Gastrocnemius medialis (tissue), 4 donors: ENCODE measurements at regions not wholly inside any gene's neighbourhood (a gene's known extent, or its start where the extent isn't known, plus 50 kb on each side); places are given as distances from the start of the nearest gene placed in this dataset.

Experiments
- ATAC-seq, 2 donors: fragments of 150-250 bp; one replicate each; pipeline ENCODE4 v1.9.1; 2016
- DNase-seq, 2 donors: peaks; one replicate each; pipeline ENCODE4 v3.0.0-alpha.2; 2019
- H3K27ac ChIP-seq, 4 donors: fragments of 200-600 bp; sonication (generic); 1 replicate in 1 of 4; 2 replicates in 3 of 4; pipeline ENCODE4 v1.5.1; 2016 to 2018; ENCODE audit warnings: mild to moderate bottlenecking in 2 of 4, moderate library complexity in 1 of 4
- H3K27me3 ChIP-seq, 3 donors: fragments of 200-600 bp; sonication (generic) in 2 of 3; 1 replicate in 1 of 3; 2 replicates in 2 of 3; pipeline versions ENCODE4 v1.5.1 to v1.6.0; 2016 to 2019; ENCODE audit warnings: mild to moderate bottlenecking in 1 of 3, moderate library complexity in 1 of 3
- H3K36me3 ChIP-seq, 2 donors: fragments of 200-600 bp; sonication (generic) in 1 of 2; one replicate each; pipeline ENCODE4 v1.5.1; 2017 to 2018
- H3K4me1 ChIP-seq, 2 donors: fragments of 200-600 bp; sonication (generic) in 1 of 2; one replicate each; pipeline ENCODE4 v1.5.1; 2016 to 2017; ENCODE audit warnings: mild to moderate bottlenecking in 2 of 2
- H3K4me3 ChIP-seq, 4 donors: fragments of 200-600 bp; sonication (generic) in 3 of 4; 1 replicate in 1 of 4; 2 replicates in 3 of 4; pipeline ENCODE4 v1.5.1; 2016 to 2019; ENCODE audit warnings: mild to moderate bottlenecking in 2 of 4
- H3K9me3 ChIP-seq, 3 donors: fragments of 200-600 bp; sonication (generic) in 2 of 3; 1 replicate in 1 of 3; 2 replicates in 2 of 3; pipeline ENCODE4 v1.5.1; 2016 to 2019
- POLR2A ChIP-seq, 2 donors: fragments of 450-650 bp; IDR thresholded peaks; one replicate each; pipeline ENCODE4 v1.6.1; 2017; ENCODE audit warnings: antibody characterized with exemption in 2 of 2, mild to moderate bottlenecking in 2 of 2, moderate library complexity in 2 of 2
- in situ Hi-C, 4 donors: fragments of 200-750 bp; cut with MboI; loops; one replicate each; pipeline versions ENCODE4 v1.15.0 to v1.8.0; 2017; ENCODE audit warnings: low sequenced_read_pairs in 4 of 4
- intact Hi-C: fragments of 100-400 bp; cut with DNase I; formaldehyde crosslinking; loops from one replicate; pipeline ENCODE4 v1.15.1; 2023; ENCODE audit warnings: low total_unique reads
- TF ChIP-seq, protein P1 (sequence below), 5 experiments: fragments of 450-650 bp in 3 of 5; fragments of 200-600 bp in 2 of 5; sonication (generic) in 2 of 5; IDR thresholded peaks in 4 of 5; conservative IDR thresholded peaks in 1 of 5; 1 replicate in 4 of 5; 2 replicates in 1 of 5; pipeline ENCODE4 v1.5.1; 2016 to 2019; ENCODE audit warnings: antibody characterized with exemption in 5 of 5, mild to moderate bottlenecking in 3 of 5, moderate library complexity in 3 of 5

DNA sequence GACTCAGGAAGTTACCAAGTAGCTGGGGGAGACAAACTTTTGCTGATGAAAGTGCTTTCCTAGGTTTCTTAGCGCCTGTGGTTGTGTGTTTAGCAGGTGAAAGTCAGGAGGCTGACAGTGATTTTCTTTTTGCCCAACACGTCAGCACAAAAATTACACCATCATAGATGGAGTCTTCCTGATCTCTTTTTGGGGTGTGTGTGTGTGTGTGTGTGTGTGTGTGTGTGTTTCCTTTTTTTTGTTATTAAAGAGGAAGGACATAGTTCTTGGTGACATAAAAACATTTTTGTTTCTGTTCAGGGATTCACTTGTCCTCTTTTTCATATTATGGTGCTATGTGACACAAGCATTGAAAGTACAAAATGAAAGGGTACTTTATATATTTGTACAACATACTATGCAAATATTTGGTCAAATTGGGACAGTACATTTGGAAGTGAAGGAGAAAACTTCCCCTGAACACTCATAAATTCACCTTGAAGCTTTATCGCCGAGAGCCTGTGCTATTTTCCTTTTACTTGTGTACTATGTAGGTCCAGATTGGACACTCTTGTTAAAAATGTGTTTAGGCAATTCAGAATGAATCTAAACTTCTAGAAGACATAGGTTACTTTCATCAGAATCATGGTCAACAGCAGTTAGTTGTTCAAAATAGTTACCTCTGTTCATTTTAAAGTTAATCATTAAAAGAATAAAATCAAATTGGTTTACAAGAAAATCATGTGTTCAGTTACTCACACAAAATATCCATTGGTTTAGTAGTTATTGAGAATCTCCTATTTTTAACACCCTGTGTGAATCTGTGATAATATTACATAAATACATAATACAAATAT, 491.9 kb downstream of the IRS1 start:
- Histone ChIP-seq H3K4me1 (peaks cover 0 to 8% of the 10 kb centered on the region in 2 donors), H3K27ac (no peak overlapping the region), H3K4me3 (no peak overlapping the region), H3K27me3 (no peaks in the 10 kb centered on the region), H3K9me3 (no peaks in the 10 kb centered on the region), H3K36me3 (no peaks in the 10 kb centered on the region)
- TF ChIP-seq POLR2A (IDR thresholded peaks at IDR 0.05): no peak
- TF ChIP-seq, protein P1, sequence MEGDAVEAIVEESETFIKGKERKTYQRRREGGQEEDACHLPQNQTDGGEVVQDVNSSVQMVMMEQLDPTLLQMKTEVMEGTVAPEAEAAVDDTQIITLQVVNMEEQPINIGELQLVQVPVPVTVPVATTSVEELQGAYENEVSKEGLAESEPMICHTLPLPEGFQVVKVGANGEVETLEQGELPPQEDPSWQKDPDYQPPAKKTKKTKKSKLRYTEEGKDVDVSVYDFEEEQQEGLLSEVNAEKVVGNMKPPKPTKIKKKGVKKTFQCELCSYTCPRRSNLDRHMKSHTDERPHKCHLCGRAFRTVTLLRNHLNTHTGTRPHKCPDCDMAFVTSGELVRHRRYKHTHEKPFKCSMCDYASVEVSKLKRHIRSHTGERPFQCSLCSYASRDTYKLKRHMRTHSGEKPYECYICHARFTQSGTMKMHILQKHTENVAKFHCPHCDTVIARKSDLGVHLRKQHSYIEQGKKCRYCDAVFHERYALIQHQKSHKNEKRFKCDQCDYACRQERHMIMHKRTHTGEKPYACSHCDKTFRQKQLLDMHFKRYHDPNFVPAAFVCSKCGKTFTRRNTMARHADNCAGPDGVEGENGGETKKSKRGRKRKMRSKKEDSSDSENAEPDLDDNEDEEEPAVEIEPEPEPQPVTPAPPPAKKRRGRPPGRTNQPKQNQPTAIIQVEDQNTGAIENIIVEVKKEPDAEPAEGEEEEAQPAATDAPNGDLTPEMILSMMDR (IDR thresholded peaks at IDR 0.05 in 4 of 5, conservative IDR thresholded peaks at IDR 0.05 in 1 of 5): no peak
- no peak for ATAC-seq
- in situ Hi-C loops: loop anchor here in 1 of 4 donors (25.0 kb wide), 1 partner anchor 505 kb away; no protein-coding TSS in a partner anchor
- intact Hi-C loops: no loop called here
- DNase-seq: no peak

GRCh38 chr2:226306969-226307368, 492.7 kb downstream of the IRS1 start:
- in situ Hi-C loops (loop anchor here in 1 of 4 donors (25.0 kb wide), 1 partner anchor 505 kb away; no protein-coding TSS in a partner anchor), intact Hi-C loops (no loop called here)
- Histone ChIP-seq H3K27ac (no peak overlapping the region), H3K36me3 (no peaks in the 10 kb centered on the region), H3K27me3 (no peaks in the 10 kb centered on the region), H3K9me3 (no peaks in the 10 kb centered on the region), H3K4me3 (no peak overlapping the region), H3K4me1 (peaks cover 0 to 8% of the 10 kb centered on the region in 2 donors)
- TF ChIP-seq POLR2A (IDR thresholded peaks at IDR 0.05): no peak
- TF ChIP-seq, protein P1 (IDR thresholded peaks at IDR 0.05 in 4 of 5, conservative IDR thresholded peaks at IDR 0.05 in 1 of 5): no peak
- ATAC-seq (no peak), DNase-seq (no peak)

DNA sequence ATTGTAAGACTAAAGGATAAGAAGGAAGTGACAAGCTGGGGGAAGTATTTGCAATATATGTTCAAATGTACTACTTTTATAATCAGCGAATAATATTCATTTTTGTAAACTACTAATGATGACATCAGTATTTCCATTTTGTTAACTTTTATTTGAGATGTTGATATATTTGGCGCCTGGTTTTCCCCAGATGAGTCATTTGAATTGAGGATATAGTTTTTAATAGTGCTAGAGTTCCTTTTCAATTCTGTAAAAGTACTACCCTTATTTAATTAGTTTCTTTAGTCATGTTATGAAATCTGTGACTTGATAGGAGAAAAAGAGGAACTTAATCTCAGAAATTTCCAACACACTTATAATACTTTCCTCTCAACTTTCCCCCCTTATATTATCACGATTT, 495.3 kb downstream of the IRS1 start:
- ATAC-seq (no peak), DNase-seq (no peak)
- Histone ChIP-seq H3K27me3 (no peaks in the 10 kb centered on the region), H3K4me3 (no peak overlapping the region), H3K36me3 (no peaks in the 10 kb centered on the region), H3K27ac (no peak overlapping the region), H3K4me1 (no peaks in the 10 kb centered on the region), H3K9me3 (no peaks in the 10 kb centered on the region)
- intact Hi-C loops: no loop called here
- no peak for TF ChIP-seq POLR2A (IDR thresholded peaks at IDR 0.05)
- TF ChIP-seq, protein P1 (IDR thresholded peaks at IDR 0.05 in 4 of 5, conservative IDR thresholded peaks at IDR 0.05 in 1 of 5): no peak
- in situ Hi-C loops: loop anchor here in 1 of 4 donors (25.0 kb wide), 1 partner anchor 508 kb away; no protein-coding TSS in a partner anchor

DNA sequence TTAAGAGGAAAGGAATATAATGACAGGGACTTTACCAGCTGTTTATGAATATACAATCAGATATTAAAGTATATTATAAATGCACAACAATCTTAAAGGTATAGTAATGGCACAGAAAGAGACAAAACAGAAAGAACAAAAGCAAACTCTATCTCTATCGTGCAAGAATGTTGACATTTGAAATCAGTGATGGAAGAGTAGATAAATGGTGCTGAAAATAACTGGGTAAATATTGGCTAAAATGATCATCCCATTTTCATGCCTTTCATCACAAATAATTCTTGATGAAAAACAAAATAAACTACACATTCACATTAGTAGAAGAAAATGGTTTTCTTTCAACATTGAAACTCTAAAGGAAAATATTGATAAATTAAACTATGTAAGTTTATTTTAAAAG, 495.9 kb downstream of the IRS1 start:
- in situ Hi-C loops: loop anchor here in 1 of 4 donors (25.0 kb wide), 1 partner anchor 509 kb away; no protein-coding TSS in a partner anchor
- Histone ChIP-seq H3K4me1 (no peaks in the 10 kb centered on the region), H3K27ac (no peak overlapping the region), H3K36me3 (no peaks in the 10 kb centered on the region), H3K27me3 (no peaks in the 10 kb centered on the region), H3K4me3 (no peak overlapping the region), H3K9me3 (no peaks in the 10 kb centered on the region)
- DNase-seq: no peak
- intact Hi-C loops: no loop called here
- ATAC-seq: no peak
- TF ChIP-seq, protein P1 (IDR thresholded peaks at IDR 0.05 in 4 of 5, conservative IDR thresholded peaks at IDR 0.05 in 1 of 5): no peak
